Erythroblast (primary cell): ENCODE measurements at regions not wholly inside any gene's neighbourhood (a gene's known extent, or its start where the extent isn't known, plus 50 kb on each side); places are given as distances from the start of the nearest gene placed in this dataset.
"Not testable (repeated sequence)": the region's sequence is repeated elsewhere in the genome, so short reads cannot be mapped to it uniquely, and the experiment has no call there.

Source experiments
- GATA1 ChIP-seq: IDR thresholded peaks from 2 replicates; pipeline ENCODE4 v1.6.1; 2011; ENCODE audit warnings: low read depth, mild to moderate bottlenecking, control low read depth, low read length, moderate library complexity
- POLR2A ChIP-seq: IDR thresholded peaks from 2 replicates; pipeline ENCODE4 v1.6.1; 2011; ENCODE audit warnings: mild to moderate bottlenecking, low read length

- TF ChIP-seq POLR2A, GATA1: not testable (repeated sequence)
Observed at GRCh38 chr6:152834366-152834765, 83.8 kb downstream of the VIP start.
